Amniotic epithelial cell (primary cell): ENCODE measurements at regions not wholly inside any gene's neighbourhood (a gene's known extent, or its start where the extent isn't known, plus 50 kb on each side); places are given as distances from the start of the nearest gene placed in this dataset.
A peak's percentile ranks its signal among the peaks of the same experiment; 100 is the strongest.
"Not testable (repeated sequence)": the region's sequence is repeated elsewhere in the genome, so short reads cannot be mapped to it uniquely, and the experiment has no call there.

ENCODE experiments used
- DNase-seq: peaks from one replicate; pipeline ENCODE4 v3.0.0-alpha.2; 2010; ENCODE audit warnings: low read depth

GRCh38 chr3:127046690-127047089 lies 63.8 kb downstream of the PLXNA1 start:
- not testable (repeated sequence) for DNase-seq

GRCh38 chr3:127049393-127049792 lies 66.5 kb downstream of the PLXNA1 start:
- no peak for DNase-seq

- no peak for DNase-seq
These were observed 67.8 kb downstream of the PLXNA1 start for GRCh38 chr3:127050733-127051132.

- DNase-seq = no peak
These were observed 69.2 kb downstream of the PLXNA1 start for GRCh38 chr3:127052121-127052561.

- DNase-seq = no peak
These were observed 70.1 kb downstream of the PLXNA1 start for GRCh38 chr3:127053026-127053425.

GRCh38 chr3:127053450-127053849 lies 70.5 kb downstream of the PLXNA1 start:
- no peak for DNase-seq

- no peak for DNase-seq
These were observed 71.1 kb downstream of the PLXNA1 start for GRCh38 chr3:127053979-127054378.

GRCh38 chr3:127056281-127056680 lies 73.4 kb downstream of the PLXNA1 start:
- DNase-seq = no peak

GRCh38 chr3:127056976-127057375 lies 74.1 kb downstream of the PLXNA1 start:
- DNase-seq = no peak

GRCh38 chr3:127059072-127059471 lies 76.2 kb downstream of the PLXNA1 start:
- DNase-seq = no peak

- DNase-seq = no peak
These were observed 78.7 kb downstream of the PLXNA1 start for GRCh38 chr3:127061641-127062040.

- DNase-seq = no peak
These were observed 80.0 kb downstream of the PLXNA1 start for GRCh38 chr3:127062926-127063325.

GRCh38 chr3:127063916-127064315 lies 81.0 kb downstream of the PLXNA1 start:
- no peak for DNase-seq

- DNase-seq = no peak
These were observed 81.6 kb downstream of the PLXNA1 start for GRCh38 chr3:127064391-127065137.

- no peak for DNase-seq
These were observed 82.2 kb downstream of the PLXNA1 start for GRCh38 chr3:127065138-127065427.

GRCh38 chr3:127065561-127066290 lies 82.8 kb downstream of the PLXNA1 start:
- peak; percentile 33 for DNase-seq

- no peak for DNase-seq
These were observed 83.7 kb downstream of the PLXNA1 start for GRCh38 chr3:127066635-127067034.

GRCh38 chr3:127067116-127067910 lies 84.4 kb downstream of the PLXNA1 start:
- DNase-seq = no peak

GRCh38 chr3:127068111-127068810 lies 85.3 kb downstream of the PLXNA1 start:
- DNase-seq = no peak

GRCh38 chr3:127068871-127069270 lies 86.0 kb downstream of the PLXNA1 start:
- no peak for DNase-seq

GRCh38 chr3:127069814-127070440 lies 87.0 kb downstream of the PLXNA1 start:
- DNase-seq = no peak

- no peak for DNase-seq
These were observed 87.9 kb downstream of the PLXNA1 start for GRCh38 chr3:127070776-127071175.
